ENCODE measurements at regions not wholly inside any gene's neighbourhood (a gene's known extent, or its start where the extent isn't known, plus 50 kb on each side); places are given as distances from the start of the nearest gene placed in this dataset.

DNA sequence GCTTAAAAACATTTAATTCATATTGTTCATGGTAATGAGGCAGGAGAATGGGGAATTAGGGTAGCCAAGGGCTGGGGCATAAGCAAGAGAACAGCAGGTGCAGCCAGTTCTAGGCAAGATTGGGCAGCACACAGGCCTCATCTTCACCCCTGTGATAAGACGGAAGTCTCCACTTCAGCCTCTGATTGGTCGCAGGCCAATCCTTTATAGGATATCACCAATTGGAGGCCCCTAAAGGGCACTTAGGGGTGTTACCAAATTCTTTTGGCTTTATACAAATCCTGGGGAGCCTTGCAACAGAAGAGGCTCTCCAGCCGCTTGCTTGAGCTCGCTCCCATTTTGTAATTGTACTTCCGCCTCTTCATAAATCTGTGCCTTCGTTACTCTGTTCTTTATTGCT lies 231.1 kb downstream of the REEP3 start:
- H3K4me1 ChIP-seq (ENCODE audit: control insufficient read depth, low read depth, low read length) = no peaks in the 10 kb centered on the region
- no peak overlapping the region for H3K4ac ChIP-seq (ENCODE audit: low read depth, low read length)
- H2BK120ac ChIP-seq (ENCODE audit: low read depth, low read length) = no peak overlapping the region
- no peak overlapping the region for H2BK5ac ChIP-seq (ENCODE audit: low read length)
- H3K18ac ChIP-seq (ENCODE audit: low read length) = no peak overlapping the region
- H3K79me2 ChIP-seq (ENCODE audit: control insufficient read depth, insufficient read depth, low read length) = no peaks in the 10 kb centered on the region
- H3K36me3 ChIP-seq (ENCODE audit: control insufficient read depth, insufficient read depth, low read length) = no peaks in the 10 kb centered on the region
- no peak overlapping the region for H3K23ac ChIP-seq (ENCODE audit: low read length)
- no peak overlapping the region for H3K4me2 ChIP-seq (ENCODE audit: low read length)
- H4K8ac ChIP-seq (ENCODE audit: low read depth, low read length) = no peak overlapping the region
- H2BK15ac ChIP-seq (replicated peaks; ENCODE audit: low read depth) = no peak overlapping the region
- H3K9ac ChIP-seq (ENCODE audit: low read length) = no peak overlapping the region
- no peak for DNase-seq
- H3K27me3 ChIP-seq (ENCODE audit: insufficient read depth, low read length, poor library complexity) = no peaks in the 10 kb centered on the region
- H3K4me3 ChIP-seq (ENCODE audit: low read length) = no peak overlapping the region
- H4K5ac ChIP-seq (ENCODE audit: low read length) = no peak overlapping the region
- no CpG with 5 or more reads among the region's 6 CpGs for WGBS (ENCODE audit: extremely low coverage, insufficient coverage, low lambda C conversion rate)
- no peak overlapping the region for H3K56ac ChIP-seq (ENCODE audit: low read length)
- H2AK5ac ChIP-seq (ENCODE audit: low read length) = no peak overlapping the region
- no peak overlapping the region for H3K27ac ChIP-seq (ENCODE audit: low read depth, low read length)
- H3K79me1 ChIP-seq (ENCODE audit: low read length) = no peaks in the 10 kb centered on the region

DNA sequence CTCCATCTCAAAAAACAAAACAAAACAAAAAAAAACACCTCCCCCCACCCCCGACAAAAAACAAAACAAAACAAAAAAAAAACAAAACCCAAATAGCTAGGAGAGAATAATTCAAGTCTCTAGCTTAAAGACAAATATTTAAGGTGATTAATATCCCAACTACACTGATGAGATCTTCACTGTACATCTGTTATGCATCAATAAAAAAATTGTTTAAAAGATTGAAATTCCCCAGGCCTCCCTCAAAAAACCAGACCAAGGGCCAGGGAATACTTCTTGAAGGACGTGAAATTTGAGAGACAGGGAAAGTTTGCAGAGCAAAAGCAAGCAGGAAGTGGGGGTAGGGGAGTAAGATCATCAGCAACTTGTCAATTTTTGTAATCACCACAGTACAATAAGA lies 232.6 kb downstream of the REEP3 start:
- Histone ChIP-seq H3K27ac (ENCODE audit: low read depth, low read length) (no peak overlapping the region), H3K18ac (ENCODE audit: low read length) (no peak overlapping the region), H3K9ac (ENCODE audit: low read length) (no peak overlapping the region), H3K4ac (ENCODE audit: low read depth, low read length) (no peak overlapping the region), H4K5ac (ENCODE audit: low read length) (no peak overlapping the region), H3K36me3 (ENCODE audit: control insufficient read depth, insufficient read depth, low read length) (no peaks in the 10 kb centered on the region), H3K79me2 (ENCODE audit: control insufficient read depth, insufficient read depth, low read length) (no peaks in the 10 kb centered on the region), H2BK15ac (replicated peaks; ENCODE audit: low read depth) (no peak overlapping the region), H3K56ac (ENCODE audit: low read length) (no peak overlapping the region), H4K8ac (ENCODE audit: low read depth, low read length) (no peak overlapping the region), H3K27me3 (ENCODE audit: insufficient read depth, low read length, poor library complexity) (no peaks in the 10 kb centered on the region), H2AK5ac (ENCODE audit: low read length) (no peak overlapping the region), H3K23ac (ENCODE audit: low read length) (no peak overlapping the region), H2BK120ac (ENCODE audit: low read depth, low read length) (no peak overlapping the region), H3K79me1 (ENCODE audit: low read length) (no peaks in the 10 kb centered on the region), H3K4me3 (ENCODE audit: low read length) (no peak overlapping the region), H3K4me1 (ENCODE audit: control insufficient read depth, low read depth, low read length) (no peaks in the 10 kb centered on the region), H3K4me2 (ENCODE audit: low read length) (no peak overlapping the region), H2BK5ac (ENCODE audit: low read length) (no peak overlapping the region)
- no peak for DNase-seq
- WGBS (ENCODE audit: extremely low coverage, insufficient coverage, low lambda C conversion rate) = no CpG with 5 or more reads among the region's 2 CpGs

DNA sequence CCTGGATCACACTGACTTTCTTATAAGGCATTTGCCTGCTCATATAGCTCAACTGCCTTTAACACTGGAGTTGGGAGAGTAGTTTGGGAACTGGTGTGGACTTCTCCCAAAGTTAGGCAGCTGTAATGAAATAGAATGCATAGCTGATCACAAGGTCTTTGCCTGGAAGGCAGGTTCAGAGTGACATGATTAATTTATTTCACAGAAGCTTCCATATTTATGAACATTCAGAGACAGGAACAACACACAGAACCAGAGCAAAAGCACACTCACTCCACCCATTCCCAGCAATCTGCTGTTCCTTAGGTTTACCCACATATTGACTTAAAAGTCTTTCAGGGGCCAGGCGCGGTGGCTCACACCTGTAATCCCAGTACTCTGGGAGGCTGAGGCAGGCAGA lies 234.2 kb downstream of the REEP3 start:
- no CpG with 5 or more reads among the region's 2 CpGs for WGBS (ENCODE audit: extremely low coverage, insufficient coverage, low lambda C conversion rate)
- no peak overlapping the region for H2AK5ac ChIP-seq (ENCODE audit: low read length)
- H3K23ac ChIP-seq (ENCODE audit: low read length) = no peak overlapping the region

GRCh38 chr10:63757067-63757466 lies 235.9 kb downstream of the REEP3 start:
- no peaks in the 10 kb centered on the region for H3K4me1 ChIP-seq (ENCODE audit: control insufficient read depth, low read depth, low read length)
- H2BK120ac ChIP-seq (ENCODE audit: low read depth, low read length) = no peak overlapping the region
- DNase-seq = no peak
- H2BK5ac ChIP-seq (ENCODE audit: low read length) = no peak overlapping the region
- H3K27ac ChIP-seq (ENCODE audit: low read depth, low read length) = no peak overlapping the region
- H4K5ac ChIP-seq (ENCODE audit: low read length) = no peak overlapping the region
- no peak overlapping the region for H3K56ac ChIP-seq (ENCODE audit: low read length)
- no peak overlapping the region for H3K18ac ChIP-seq (ENCODE audit: low read length)
- H2AK5ac ChIP-seq (ENCODE audit: low read length) = no peak overlapping the region
- no peaks in the 10 kb centered on the region for H3K27me3 ChIP-seq (ENCODE audit: insufficient read depth, low read length, poor library complexity)
- H3K4me3 ChIP-seq (ENCODE audit: low read length) = no peak overlapping the region
- no CpG with 5 or more reads among the region's 2 CpGs for WGBS (ENCODE audit: extremely low coverage, insufficient coverage, low lambda C conversion rate)
- H3K23ac ChIP-seq (ENCODE audit: low read length) = no peak overlapping the region
- no peaks in the 10 kb centered on the region for H3K36me3 ChIP-seq (ENCODE audit: control insufficient read depth, insufficient read depth, low read length)
- H4K8ac ChIP-seq (ENCODE audit: low read depth, low read length) = no peak overlapping the region
- no peak overlapping the region for H3K4ac ChIP-seq (ENCODE audit: low read depth, low read length)
- H3K79me1 ChIP-seq (ENCODE audit: low read length) = no peaks in the 10 kb centered on the region
- H3K79me2 ChIP-seq (ENCODE audit: control insufficient read depth, insufficient read depth, low read length) = no peaks in the 10 kb centered on the region
- no peak overlapping the region for H3K4me2 ChIP-seq (ENCODE audit: low read length)
- no peak overlapping the region for H3K9ac ChIP-seq (ENCODE audit: low read length)
- no peak overlapping the region for H2BK15ac ChIP-seq (replicated peaks; ENCODE audit: low read depth)

More for the DNA sequence above, 234.2 kb downstream of the REEP3 start:
- Histone ChIP-seq H2BK120ac (ENCODE audit: low read depth, low read length) (no peak overlapping the region), H3K79me1 (ENCODE audit: low read length) (no peaks in the 10 kb centered on the region), H3K4me3 (ENCODE audit: low read length) (no peak overlapping the region), H3K56ac (ENCODE audit: low read length) (no peak overlapping the region), H2BK5ac (ENCODE audit: low read length) (no peak overlapping the region), H3K4me2 (ENCODE audit: low read length) (no peak overlapping the region), H3K18ac (ENCODE audit: low read length) (no peak overlapping the region), H3K79me2 (ENCODE audit: control insufficient read depth, insufficient read depth, low read length) (no peaks in the 10 kb centered on the region), H2BK15ac (replicated peaks; ENCODE audit: low read depth) (no peak overlapping the region), H3K27me3 (ENCODE audit: insufficient read depth, low read length, poor library complexity) (no peaks in the 10 kb centered on the region), H4K5ac (ENCODE audit: low read length) (no peak overlapping the region), H3K4me1 (ENCODE audit: control insufficient read depth, low read depth, low read length) (no peaks in the 10 kb centered on the region), H3K27ac (ENCODE audit: low read depth, low read length) (no peak overlapping the region), H4K8ac (ENCODE audit: low read depth, low read length) (no peak overlapping the region), H3K9ac (ENCODE audit: low read length) (no peak overlapping the region), H3K4ac (ENCODE audit: low read depth, low read length) (no peak overlapping the region), H3K36me3 (ENCODE audit: control insufficient read depth, insufficient read depth, low read length) (no peaks in the 10 kb centered on the region)
- no peak for DNase-seq

GRCh38 chr10:63758080-63758479 lies 236.9 kb downstream of the REEP3 start:
- no peak for DNase-seq
- H3K4me3 ChIP-seq (ENCODE audit: low read length) = no peak overlapping the region
- H3K27ac ChIP-seq (ENCODE audit: low read depth, low read length) = no peak overlapping the region
- H4K8ac ChIP-seq (ENCODE audit: low read depth, low read length) = no peak overlapping the region
- no peaks in the 10 kb centered on the region for H3K79me1 ChIP-seq (ENCODE audit: low read length)
- no CpG with 5 or more reads among the region's 1 CpG for WGBS (ENCODE audit: extremely low coverage, insufficient coverage, low lambda C conversion rate)
- no peaks in the 10 kb centered on the region for H3K4me1 ChIP-seq (ENCODE audit: control insufficient read depth, low read depth, low read length)
- no peak overlapping the region for H3K4me2 ChIP-seq (ENCODE audit: low read length)
- H3K36me3 ChIP-seq (ENCODE audit: control insufficient read depth, insufficient read depth, low read length) = no peaks in the 10 kb centered on the region
- H3K4ac ChIP-seq (ENCODE audit: low read depth, low read length) = no peak overlapping the region
- no peak overlapping the region for H3K9ac ChIP-seq (ENCODE audit: low read length)
- no peaks in the 10 kb centered on the region for H3K79me2 ChIP-seq (ENCODE audit: control insufficient read depth, insufficient read depth, low read length)
- H3K27me3 ChIP-seq (ENCODE audit: insufficient read depth, low read length, poor library complexity) = no peaks in the 10 kb centered on the region
- no peak overlapping the region for H4K5ac ChIP-seq (ENCODE audit: low read length)
- H2BK15ac ChIP-seq (replicated peaks; ENCODE audit: low read depth) = no peak overlapping the region
- no peak overlapping the region for H2BK120ac ChIP-seq (ENCODE audit: low read depth, low read length)
- no peak overlapping the region for H2AK5ac ChIP-seq (ENCODE audit: low read length)
- no peak overlapping the region for H3K18ac ChIP-seq (ENCODE audit: low read length)
- H3K56ac ChIP-seq (ENCODE audit: low read length) = no peak overlapping the region
- H2BK5ac ChIP-seq (ENCODE audit: low read length) = no peak overlapping the region
- no peak overlapping the region for H3K23ac ChIP-seq (ENCODE audit: low read length)

GRCh38 chr10:63759335-63759734 lies 238.1 kb downstream of the REEP3 start:
- H3K27ac ChIP-seq (ENCODE audit: low read depth, low read length) = no peak overlapping the region
- no CpG with 5 or more reads among the region's 7 CpGs for WGBS (ENCODE audit: extremely low coverage, insufficient coverage, low lambda C conversion rate)
- no peaks in the 10 kb centered on the region for H3K4me1 ChIP-seq (ENCODE audit: control insufficient read depth, low read depth, low read length)

More at GRCh38 chr10:63759335-63759734, 238.1 kb downstream of the REEP3 start:
- Histone ChIP-seq H3K4me3 (ENCODE audit: low read length) (no peak overlapping the region), H4K5ac (ENCODE audit: low read length) (no peak overlapping the region), H3K18ac (ENCODE audit: low read length) (no peak overlapping the region), H3K23ac (ENCODE audit: low read length) (no peak overlapping the region), H3K79me2 (ENCODE audit: control insufficient read depth, insufficient read depth, low read length) (no peaks in the 10 kb centered on the region), H3K56ac (ENCODE audit: low read length) (no peak overlapping the region), H3K4ac (ENCODE audit: low read depth, low read length) (no peak overlapping the region), H4K8ac (ENCODE audit: low read depth, low read length) (no peak overlapping the region), H3K27me3 (ENCODE audit: insufficient read depth, low read length, poor library complexity) (no peaks in the 10 kb centered on the region), H3K36me3 (ENCODE audit: control insufficient read depth, insufficient read depth, low read length) (no peaks in the 10 kb centered on the region), H2BK120ac (ENCODE audit: low read depth, low read length) (no peak overlapping the region), H3K4me2 (ENCODE audit: low read length) (no peak overlapping the region), H2AK5ac (ENCODE audit: low read length) (no peak overlapping the region), H2BK5ac (ENCODE audit: low read length) (no peak overlapping the region), H3K79me1 (ENCODE audit: low read length) (no peaks in the 10 kb centered on the region), H2BK15ac (replicated peaks; ENCODE audit: low read depth) (no peak overlapping the region), H3K9ac (ENCODE audit: low read length) (no peak overlapping the region)
- DNase-seq = no peak

Measured in mesendoderm (in vitro differentiated cells).